AG08395 (cell line): ENCODE measurements at regions not wholly inside any gene's neighbourhood (a gene's known extent, or its start where the extent isn't known, plus 50 kb on each side); places are given as distances from the start of the nearest gene placed in this dataset.

ENCODE experiments used
- DNase-seq: peaks from one replicate; pipeline ENCODE4 v3.0.0; 2012; ENCODE audit warnings: mixed read lengths, low spot score

- no peak for DNase-seq
Observed at GRCh38 chr5:2334719-2335118, 416.8 kb downstream of the IRX2 start.

- no peak for DNase-seq
Observed at GRCh38 chr5:2333291-2333690, 418.2 kb downstream of the IRX2 start.

- no peak for DNase-seq
Observed at GRCh38 chr5:2332521-2332920, 419.0 kb downstream of the IRX2 start.

DNA sequence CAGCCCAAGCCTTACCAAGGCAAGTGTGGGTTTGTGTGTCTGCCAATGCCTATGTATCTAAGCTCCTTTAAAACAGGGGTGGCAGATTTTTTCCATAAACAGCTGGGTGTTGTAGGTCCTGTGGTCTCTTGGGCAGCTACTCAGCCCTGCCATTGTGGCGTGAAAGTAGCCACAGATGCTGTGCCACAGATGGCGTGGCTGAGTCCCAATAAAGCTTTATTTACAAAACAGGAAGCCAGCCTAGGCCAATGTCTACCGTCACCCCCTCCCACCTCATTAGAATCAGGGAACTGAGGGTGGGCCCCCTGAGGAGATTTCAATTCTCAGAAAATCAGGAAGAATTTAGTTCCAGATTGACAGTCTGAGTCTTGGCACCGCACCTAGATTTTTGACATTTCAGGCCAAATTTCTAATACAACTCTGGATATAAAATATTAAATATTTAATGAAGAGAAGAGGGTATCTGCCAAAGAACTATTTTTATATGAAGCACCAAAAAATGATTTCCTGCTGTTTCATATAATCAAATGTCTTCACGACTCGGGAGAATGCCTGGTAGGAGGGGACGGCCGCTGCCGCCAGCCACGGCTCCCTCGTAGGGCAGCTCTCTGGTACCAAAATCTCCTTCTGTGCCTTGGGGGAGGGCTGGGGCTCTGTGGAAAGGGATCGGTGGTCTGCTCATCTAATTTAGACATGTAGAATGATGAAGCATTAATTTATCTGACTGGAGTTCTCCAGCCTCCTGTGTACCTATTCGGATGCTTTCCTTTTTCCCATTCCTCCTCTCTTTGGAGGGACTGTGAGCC, 420.9 kb downstream of the IRX2 start:
- DNase-seq: no peak

DNA sequence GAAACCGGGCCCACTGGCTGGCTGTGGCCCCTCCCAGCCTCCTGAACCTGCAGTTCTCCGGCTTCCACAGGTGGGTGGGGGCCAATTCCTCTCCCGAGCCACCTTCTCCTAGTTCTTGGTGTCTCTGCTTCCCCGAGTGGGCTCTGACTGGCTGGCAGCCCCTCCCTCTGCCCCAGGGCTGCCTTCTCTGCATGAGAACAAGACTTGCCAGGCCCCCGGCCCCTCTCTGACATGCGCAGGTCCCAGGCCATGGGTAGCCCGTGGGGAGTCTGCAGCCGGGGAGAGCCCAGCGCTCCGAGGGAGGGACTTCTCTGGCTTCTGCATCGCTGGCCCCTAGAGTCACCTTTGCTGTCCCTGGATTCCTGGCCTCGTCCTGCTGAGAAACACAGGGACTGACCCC, 421.7 kb downstream of the IRX2 start:
- no peak for DNase-seq

DNA sequence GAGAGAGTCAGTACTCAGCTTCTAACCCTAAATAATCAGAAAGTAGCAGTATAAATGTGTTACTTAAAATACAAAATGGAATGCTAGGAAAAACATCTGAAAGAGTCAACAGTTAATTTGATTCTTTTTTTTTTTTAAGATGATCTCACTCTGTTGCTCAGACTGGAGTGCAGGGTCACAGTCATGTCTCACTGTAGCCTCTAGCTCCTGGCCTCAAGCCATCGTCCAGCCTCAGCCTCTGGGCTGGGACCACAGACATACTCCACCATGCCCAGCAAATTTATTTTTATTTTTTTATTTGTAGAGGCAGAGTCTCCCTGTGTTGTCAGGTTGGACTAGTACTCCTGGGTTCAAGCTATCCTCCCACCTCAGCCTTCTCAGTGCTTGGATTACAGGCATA, 424.9 kb downstream of the IRX2 start:
- DNase-seq: no peak

- DNase-seq: no peak
Observed at GRCh38 chr5:2324788-2325187, 426.7 kb downstream of the IRX2 start.

GRCh38 chr5:2320611-2321010, 430.9 kb downstream of the IRX2 start:
- no peak for DNase-seq

DNA sequence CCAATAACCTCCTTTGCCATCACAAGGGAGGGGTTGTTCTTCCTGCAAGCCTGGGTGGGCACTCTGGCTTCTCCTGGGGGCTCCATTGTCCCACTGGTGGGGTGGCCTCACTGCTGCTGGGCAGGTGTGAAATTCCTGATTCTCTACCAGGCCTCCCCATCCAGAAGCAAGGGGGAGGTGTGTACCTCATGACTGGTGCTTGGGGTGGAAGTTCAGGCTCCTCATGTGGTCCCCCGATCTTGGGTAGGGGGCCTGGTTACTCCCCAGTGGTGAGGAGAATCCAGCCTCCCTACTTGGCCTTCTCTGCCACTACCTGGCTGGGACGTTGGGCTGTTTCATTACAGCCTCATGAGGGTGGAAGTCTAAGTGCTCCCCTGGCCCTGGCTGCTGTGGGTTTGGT, 433.9 kb downstream of the IRX2 start:
- DNase-seq: no peak

DNA sequence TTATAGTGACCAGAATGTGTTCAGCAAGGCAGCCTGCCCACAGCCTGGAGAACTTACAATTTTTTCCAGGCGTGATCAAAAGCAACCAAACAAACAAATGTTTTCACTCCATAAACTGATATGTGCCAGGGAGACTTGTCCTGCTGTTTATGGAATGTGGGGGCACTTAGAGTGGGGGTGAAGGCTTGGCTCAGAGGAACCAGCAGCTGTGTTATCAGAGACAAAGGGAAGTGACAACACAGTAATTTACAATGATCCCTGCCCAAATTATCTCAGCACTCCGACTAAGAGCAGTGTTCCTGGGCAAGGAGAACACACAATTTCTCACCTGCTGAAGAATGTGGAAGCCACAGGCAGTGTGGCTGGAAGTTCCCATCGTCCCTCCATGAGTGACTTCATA, 429.1 kb upstream of the IRX4 start:
- DNase-seq: no peak

DNA sequence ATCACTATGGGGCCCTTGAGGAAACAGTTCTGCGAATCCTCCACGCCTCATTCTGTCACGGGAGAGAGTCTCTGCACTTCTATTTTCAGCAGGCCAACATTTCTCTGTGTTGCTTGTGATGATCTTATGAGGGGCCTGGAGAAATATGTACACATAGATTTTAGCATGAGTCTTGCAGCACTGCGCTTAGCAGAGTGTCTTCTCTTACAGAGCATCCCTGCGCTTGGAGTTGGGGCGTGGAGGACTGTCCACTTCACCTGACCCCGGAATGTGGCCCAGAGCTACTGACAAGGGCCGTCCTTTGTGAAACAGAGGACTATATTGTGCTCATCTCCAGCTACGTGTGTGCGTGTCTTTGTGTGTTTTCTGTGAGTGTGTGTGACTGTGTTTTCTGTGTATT, 428.2 kb upstream of the IRX4 start:
- no peak for DNase-seq

GRCh38 chr5:2307631-2308030, 424.9 kb upstream of the IRX4 start:
- no peak for DNase-seq

DNA sequence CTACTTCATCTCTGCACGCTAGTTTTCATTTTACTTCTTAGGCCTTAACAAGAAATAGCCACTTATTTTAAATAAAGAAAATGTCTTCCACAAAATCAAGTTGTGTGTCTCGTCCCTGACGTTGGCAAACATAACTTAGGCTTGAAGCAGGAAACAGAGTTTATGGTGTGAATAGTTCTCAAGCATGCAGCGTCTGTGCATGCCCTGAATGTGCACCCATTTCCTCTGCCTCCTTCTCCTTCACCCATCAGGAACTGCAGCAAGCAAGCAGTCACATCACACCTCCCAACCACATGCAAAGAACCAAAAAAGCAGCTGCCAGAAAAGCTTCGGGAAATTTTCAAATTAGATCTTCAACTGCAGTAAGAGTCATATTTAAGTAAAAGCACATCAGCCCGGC, 424.0 kb upstream of the IRX4 start:
- no peak for DNase-seq

GRCh38 chr5:2303431-2304100, 420.8 kb upstream of the IRX4 start:
- DNase-seq: no peak

DNA sequence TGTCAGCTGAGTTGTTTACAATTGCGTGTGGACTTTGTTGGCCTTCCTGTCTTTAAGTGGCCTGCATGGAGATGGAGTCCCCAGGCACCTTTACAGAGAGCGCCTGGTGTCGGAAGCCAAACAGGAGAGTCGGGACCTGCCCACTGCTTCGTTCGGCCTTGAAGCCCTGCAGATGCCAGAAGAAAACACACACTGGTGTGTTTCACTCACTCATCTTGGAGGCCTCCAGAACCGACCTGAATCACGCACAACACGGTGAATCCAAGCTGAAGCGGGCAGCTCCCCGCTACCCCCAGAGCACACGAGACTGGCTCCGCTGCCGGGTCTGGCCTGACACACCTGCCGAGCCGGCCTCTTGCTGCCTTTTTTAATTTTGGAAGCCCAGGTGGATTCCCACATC, 419.4 kb upstream of the IRX4 start:
- no peak for DNase-seq

DNA sequence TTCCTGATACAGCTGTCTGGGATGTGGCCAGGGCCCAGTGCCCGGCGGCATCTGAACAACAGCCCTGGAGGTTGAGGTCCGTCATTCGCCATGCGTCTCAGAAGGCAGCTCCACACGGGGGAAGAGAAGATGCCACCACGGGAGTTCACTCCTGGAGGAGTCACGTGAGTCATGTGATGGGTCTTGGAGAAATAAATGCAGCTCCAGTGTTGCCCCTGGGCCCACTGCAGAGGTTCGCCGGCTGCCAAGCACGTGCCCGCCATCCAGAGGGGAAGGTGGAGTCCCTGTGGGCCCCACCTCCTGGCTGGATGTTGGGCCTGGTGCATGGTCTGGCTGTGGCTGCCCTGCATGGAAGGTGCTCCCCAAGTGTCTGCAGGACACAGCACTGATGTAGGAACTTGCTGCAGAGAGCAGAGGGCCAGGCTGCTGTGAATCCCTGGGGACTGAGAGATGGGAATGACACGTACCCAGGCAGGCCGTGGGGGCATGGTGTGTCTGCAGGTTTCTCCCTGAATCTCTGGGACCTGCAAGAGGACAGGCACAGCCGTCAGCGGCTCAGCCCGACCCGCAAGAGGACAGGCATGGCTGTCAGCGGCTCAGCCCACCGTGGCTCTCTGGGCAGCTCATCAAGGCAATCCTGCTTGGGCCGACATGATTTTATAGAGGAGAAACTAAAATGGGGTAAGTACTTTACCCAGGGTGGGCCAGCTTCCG, 418.3 kb upstream of the IRX4 start:
- DNase-seq: no peak

GRCh38 chr5:2300421-2300820, 417.7 kb upstream of the IRX4 start:
- no peak for DNase-seq

- no peak for DNase-seq
Observed at GRCh38 chr5:2299388-2300220, 416.9 kb upstream of the IRX4 start.

DNA sequence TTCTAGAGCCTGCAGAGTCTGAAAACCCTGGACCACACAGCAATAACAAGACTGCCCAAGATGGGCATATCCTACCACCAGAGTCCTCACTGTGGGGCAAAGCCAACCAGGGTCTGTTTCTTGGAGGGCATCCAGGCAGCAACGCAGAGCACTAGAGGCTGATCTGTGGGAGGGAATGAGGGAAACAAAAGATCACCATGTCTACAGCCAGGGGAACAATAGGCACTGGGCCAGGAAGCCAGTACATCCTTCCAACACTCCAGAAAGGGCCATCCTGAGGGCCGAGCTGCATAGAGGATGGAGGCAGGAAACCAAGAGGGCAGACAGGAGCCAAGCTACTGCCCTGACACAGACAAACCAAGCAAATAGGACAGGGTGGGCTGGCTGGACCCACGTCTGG, 416.1 kb upstream of the IRX4 start:
- no peak for DNase-seq

GRCh38 chr5:2297991-2298390, 415.3 kb upstream of the IRX4 start:
- DNase-seq: no peak

DNA sequence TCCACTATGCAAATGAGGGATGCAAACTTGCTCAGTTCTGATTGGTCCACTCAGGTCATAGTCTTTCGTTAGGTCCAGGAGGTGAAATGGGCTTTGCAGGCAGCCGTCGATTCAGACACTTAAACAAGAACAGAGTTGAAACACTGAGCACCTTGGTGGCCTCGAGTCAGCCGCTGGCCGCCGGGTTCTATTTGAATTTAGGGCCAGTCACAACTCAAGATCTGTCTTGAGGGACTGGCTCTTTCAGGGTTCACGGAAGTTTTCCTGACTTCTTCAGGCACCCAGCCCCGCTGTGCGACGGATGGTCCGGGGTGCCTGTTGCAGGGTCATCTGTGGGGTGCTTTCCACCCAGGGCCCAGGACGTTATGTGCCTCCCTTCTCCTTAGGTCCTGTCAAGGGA, 412.8 kb upstream of the IRX4 start:
- DNase-seq: no peak

DNA sequence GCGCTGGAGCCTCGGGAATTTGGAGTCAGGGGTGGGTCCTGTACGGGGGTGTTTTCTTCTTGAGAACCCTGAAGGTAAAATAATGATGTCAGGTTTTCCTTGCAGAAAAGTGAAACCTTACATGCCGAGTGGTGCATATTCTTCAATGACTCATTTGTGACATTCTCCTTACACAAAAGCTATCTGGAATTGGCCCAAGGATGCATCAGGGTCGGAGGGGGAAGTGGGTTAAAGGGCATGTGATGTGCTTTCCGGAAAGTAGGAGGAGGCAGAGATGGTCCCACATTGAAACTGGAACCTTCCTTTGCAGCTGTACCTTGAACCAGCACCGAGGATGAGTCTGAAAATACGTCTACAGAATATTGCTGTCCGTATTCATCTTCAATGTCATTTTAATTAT, 411.2 kb upstream of the IRX4 start:
- DNase-seq: no peak
